ENCODE measurements at regions not wholly inside any gene's neighbourhood (a gene's known extent, or its start where the extent isn't known, plus 50 kb on each side); places are given as distances from the start of the nearest gene placed in this dataset.

DNA sequence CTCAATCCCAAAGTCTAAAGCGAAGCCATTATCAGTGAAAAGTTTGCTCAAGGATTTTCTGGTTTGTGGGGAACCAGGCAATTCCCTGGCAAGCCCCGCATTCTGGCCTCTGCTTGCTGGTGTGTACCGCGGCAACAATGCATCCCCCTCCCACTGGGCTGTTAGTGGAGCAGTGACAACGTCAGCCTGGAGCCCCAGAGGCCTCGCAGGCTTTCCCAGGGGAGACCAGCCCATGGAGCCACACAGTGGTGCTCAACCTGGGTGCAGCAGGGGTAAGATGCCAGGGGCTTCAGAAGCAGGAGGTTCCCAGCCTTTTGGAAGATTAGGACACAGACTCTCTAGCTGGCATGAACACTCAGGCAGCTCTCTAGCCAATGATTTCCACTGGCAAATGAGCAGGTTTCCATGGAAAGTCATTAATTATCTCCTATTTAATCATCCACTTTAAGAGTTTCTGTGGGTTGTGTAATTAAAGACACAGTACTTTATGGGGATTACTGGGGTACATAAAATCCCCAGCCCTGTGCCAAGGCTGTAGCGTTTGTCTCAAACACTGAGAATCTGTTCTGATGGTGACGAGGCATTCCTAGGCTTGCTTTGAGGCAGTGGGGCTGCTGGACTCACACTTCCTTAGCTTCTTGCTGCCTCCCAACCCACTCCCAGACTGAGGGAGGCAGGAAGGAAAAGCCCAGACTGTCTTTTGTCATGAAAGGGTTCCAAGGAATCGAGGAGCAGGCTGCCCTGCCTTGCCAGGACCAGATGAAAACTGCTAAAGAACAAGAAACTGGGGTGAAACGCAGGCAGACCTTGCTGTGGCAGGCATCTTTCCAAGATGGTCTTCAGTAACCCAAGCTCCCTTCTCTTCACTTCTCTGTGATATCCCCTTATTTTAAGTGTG, 411.9 kb upstream of the SHH start:
- TF ChIP-seq, protein P1, sequence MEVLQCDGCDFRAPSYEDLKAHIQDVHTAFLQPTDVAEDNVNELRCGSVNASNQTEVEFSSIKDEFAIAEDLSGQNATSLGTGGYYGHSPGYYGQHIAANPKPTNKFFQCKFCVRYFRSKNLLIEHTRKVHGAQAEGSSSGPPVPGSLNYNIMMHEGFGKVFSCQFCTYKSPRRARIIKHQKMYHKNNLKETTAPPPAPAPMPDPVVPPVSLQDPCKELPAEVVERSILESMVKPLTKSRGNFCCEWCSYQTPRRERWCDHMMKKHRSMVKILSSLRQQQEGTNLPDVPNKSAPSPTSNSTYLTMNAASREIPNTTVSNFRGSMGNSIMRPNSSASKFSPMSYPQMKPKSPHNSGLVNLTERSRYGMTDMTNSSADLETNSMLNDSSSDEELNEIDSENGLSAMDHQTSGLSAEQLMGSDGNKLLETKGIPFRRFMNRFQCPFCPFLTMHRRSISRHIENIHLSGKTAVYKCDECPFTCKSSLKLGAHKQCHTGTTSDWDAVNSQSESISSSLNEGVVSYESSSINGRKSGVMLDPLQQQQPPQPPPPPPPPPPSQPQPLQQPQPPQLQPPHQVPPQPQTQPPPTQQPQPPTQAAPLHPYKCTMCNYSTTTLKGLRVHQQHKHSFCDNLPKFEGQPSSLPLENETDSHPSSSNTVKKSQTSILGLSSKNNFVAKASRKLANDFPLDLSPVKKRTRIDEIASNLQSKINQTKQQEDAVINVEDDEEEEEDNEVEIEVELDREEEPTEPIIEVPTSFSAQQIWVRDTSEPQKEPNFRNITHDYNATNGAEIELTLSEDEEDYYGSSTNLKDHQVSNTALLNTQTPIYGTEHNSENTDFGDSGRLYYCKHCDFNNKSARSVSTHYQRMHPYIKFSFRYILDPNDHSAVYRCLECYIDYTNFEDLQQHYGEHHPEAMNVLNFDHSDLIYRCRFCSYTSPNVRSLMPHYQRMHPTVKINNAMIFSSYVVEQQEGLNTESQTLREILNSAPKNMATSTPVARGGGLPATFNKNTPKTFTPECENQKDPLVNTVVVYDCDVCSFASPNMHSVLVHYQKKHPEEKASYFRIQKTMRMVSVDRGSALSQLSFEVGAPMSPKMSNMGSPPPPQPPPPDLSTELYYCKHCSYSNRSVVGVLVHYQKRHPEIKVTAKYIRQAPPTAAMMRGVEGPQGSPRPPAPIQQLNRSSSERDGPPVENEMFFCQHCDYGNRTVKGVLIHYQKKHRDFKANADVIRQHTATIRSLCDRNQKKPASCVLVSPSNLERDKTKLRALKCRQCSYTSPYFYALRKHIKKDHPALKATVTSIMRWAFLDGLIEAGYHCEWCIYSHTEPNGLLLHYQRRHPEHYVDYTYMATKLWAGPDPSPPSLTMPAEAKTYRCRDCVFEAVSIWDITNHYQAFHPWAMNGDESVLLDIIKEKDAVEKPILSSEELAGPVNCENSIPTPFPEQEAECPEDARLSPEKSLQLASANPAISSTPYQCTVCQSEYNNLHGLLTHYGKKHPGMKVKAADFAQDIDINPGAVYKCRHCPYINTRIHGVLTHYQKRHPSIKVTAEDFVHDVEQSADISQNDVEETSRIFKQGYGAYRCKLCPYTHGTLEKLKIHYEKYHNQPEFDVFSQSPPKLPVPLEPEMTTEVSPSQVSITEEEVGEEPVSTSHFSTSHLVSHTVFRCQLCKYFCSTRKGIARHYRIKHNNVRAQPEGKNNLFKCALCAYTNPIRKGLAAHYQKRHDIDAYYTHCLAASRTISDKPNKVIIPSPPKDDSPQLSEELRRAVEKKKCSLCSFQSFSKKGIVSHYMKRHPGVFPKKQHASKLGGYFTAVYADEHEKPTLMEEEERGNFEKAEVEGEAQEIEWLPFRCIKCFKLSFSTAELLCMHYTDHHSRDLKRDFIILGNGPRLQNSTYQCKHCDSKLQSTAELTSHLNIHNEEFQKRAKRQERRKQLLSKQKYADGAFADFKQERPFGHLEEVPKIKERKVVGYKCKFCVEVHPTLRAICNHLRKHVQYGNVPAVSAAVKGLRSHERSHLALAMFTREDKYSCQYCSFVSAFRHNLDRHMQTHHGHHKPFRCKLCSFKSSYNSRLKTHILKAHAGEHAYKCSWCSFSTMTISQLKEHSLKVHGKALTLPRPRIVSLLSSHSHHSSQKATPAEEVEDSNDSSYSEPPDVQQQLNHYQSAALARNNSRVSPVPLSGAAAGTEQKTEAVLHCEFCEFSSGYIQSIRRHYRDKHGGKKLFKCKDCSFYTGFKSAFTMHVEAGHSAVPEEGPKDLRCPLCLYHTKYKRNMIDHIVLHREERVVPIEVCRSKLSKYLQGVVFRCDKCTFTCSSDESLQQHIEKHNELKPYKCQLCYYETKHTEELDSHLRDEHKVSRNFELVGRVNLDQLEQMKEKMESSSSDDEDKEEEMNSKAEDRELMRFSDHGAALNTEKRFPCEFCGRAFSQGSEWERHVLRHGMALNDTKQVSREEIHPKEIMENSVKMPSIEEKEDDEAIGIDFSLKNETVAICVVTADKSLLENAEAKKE (CRISPR knock-in tag; IDR thresholded peaks at IDR 0.05): no peak
- no peak for TF ChIP-seq ZNF331 (CRISPR knock-in tag; IDR thresholded peaks at IDR 0.05; ENCODE audit: low read depth)
- TF ChIP-seq POLR2AphosphoS5 (IDR thresholded peaks at IDR 0.05; ENCODE audit: low read depth): no peak
- TF ChIP-seq EZH2 (IDR thresholded peaks at IDR 0.05; ENCODE audit: low read depth, unreplicated experiment): no peak
- TF ChIP-seq, protein P2, sequence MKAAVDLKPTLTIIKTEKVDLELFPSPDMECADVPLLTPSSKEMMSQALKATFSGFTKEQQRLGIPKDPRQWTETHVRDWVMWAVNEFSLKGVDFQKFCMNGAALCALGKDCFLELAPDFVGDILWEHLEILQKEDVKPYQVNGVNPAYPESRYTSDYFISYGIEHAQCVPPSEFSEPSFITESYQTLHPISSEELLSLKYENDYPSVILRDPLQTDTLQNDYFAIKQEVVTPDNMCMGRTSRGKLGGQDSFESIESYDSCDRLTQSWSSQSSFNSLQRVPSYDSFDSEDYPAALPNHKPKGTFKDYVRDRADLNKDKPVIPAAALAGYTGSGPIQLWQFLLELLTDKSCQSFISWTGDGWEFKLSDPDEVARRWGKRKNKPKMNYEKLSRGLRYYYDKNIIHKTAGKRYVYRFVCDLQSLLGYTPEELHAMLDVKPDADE (IDR thresholded peaks at IDR 0.05): no peak
- no peaks in the 10 kb centered on the region for H3F3A ChIP-seq (replicated peaks; ENCODE audit: low read depth)

More for the DNA sequence above, 411.9 kb upstream of the SHH start:
- Histone ChIP-seq H3K36me3 (ENCODE audit: insufficient read depth) (no peaks in the 10 kb centered on the region), H4K20me1 (replicated peaks; ENCODE audit: insufficient read depth) (no peaks in the 10 kb centered on the region), H3K4me2 (no peak overlapping the region), H3K79me2 (replicated peaks; ENCODE audit: insufficient read depth) (no peaks in the 10 kb centered on the region), H3K4me3 (no peak overlapping the region), H2AFZ (no peak overlapping the region), H3K27ac (ENCODE audit: low read depth) (no peak overlapping the region), H3K4me1 (ENCODE audit: insufficient read depth) (no peaks in the 10 kb centered on the region), H3K9me2 (ENCODE audit: insufficient read depth) (no peaks in the 10 kb centered on the region), H3K27me3 (ENCODE audit: insufficient read depth) (no peaks in the 10 kb centered on the region)
- DNase-seq (ENCODE audit: low spot score) (no peak), ATAC-seq (no peak)
- Mint-ChIP-seq H3K4me1 (no peaks in the 10 kb centered on the region), H3K27ac (no peak overlapping the region), H3K36me3 (ENCODE audit: low read depth) (no peaks in the 10 kb centered on the region), H3K4me3 (no peak overlapping the region), H3K27me3 (ENCODE audit: insufficient read depth, low read depth, poor library complexity) (peaks cover 3% of the 10 kb centered on the region), H3K9me3 (peaks cover 4% of the 10 kb centered on the region; the same call in 2 of the 3 replicates)

All from GM23338 (cell line).